ENCODE measurements at regions not wholly inside any gene's neighbourhood (a gene's known extent, or its start where the extent isn't known, plus 50 kb on each side); places are given as distances from the start of the nearest gene placed in this dataset.
A peak's percentile ranks its signal among the peaks of the same experiment; 100 is the strongest.
"Not testable (repeated sequence)": the region's sequence is repeated elsewhere in the genome, so short reads cannot be mapped to it uniquely, and the experiment has no call there.

DNA sequence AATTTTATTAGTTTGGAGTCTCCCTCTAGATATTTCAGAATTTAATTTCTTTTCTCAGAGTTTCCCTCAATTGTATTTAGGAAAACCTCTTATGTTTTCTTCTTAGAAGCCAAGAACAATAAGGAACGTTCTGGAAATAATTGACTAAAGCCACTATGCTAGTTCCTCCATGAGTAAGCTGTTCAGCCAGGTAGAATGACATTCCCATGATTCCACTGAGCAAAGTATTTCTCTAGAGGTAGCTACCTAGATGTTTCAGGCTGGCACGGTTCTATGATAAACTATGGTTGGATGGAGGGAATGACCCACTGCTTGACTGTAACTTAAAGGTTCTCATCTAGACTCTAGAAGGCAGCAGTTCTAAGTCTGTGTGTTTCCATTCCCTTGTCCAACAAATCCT is 62.4 kb downstream of the CLDN17 start:
- DNase-seq (ENCODE audit: low spot score), result no peak

DNA sequence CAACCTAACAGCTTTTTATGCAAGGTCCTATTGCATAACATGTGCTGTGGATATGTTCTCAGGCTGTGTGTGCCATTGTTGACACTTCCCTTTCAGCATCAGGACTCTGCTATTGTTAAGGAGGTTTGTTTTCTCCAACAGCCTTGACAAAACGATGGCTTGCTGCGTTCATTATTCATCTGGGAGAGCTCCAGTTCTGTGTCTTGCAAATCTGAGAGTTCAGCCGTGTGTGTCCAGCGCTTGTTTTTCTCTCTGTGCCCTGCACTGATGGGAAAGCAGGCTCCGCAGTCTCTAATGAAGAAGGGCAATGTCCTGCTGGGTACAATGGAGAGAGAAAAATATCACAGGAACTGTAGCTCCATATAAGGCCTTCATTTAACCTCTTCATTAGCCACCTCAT is 63.7 kb downstream of the CLDN17 start:
- no peak for DNase-seq (ENCODE audit: low spot score)

GRCh38 chr21:30101967-30102366 is 64.6 kb downstream of the CLDN17 start:
- no peak for DNase-seq (ENCODE audit: low spot score)

DNA sequence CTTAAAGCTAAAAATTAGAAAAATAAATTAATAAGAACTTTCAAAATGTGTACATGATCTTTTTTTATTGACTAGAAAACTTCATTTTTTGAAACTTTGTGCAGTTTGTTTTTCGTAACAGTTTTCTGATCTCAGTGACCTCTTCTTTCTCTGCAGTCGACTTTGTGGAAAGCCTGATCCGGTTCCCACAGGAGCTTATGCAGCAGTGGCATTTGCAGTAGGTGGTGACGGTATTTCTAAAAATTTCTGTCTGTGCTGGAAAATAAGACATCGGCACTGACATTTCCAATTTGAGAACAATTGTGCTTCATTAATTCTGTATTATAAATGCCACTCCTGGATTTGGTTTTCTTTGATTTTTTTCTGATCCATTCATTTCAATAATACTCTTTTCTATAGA is 68.8 kb downstream of the CLDN17 start:
- DNase-seq (ENCODE audit: low spot score), result no peak

DNA sequence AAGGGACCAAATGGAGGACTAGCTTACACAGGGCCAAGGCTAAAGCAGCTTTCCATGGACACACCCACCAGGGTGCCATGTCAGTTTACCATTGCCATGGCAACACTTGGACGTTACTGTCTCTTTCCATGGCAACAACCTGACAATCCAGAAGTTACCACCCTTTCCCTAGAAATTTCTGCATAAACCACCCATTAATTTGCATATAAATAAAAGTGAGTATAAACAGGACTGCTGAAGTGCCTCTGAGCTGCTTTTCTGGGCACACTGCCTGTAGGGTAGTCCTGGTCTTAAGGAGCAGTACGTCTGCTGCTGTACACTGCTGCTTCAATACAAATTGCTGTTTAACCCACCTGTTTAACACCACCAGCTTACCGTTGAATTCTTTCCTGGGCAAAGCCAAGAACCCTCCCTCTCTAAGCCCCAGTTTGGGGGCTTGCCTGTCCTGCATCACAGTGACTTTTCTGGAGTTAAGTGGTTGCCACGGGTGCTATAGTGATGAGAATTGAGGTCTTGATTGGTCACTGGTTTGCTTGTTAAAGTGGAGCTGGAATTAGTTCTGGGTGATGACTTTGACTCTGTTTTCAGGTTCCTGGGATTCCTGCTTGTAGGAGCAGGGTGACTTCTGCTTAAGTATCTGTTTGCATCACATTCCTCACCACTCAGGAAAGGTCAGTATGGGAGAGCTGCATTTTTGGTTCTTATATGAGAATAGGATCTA is 83.2 kb downstream of the CLDN17 start:
- no peak for DNase-seq (ENCODE audit: low spot score)

DNA sequence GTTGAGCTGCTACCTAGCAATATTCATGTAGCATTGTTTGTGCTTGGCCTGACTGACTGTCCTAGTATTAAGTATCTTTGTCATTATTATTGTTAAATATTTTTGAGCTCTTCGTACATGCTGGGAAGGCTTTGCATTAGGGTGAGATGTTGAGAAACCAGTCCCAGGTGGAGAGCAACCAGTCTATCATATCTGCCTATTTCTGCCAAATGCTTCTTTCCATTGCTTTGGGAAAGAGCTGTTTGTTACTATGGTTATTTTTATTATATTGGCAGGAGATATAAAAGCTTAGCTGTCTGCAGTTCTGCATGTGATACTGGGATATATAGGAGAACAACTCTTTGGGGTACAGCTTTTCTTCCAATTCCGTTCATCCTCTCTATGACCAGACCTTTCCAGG is 85.1 kb downstream of the CLDN17 start:
- DNase-seq (ENCODE audit: low spot score), result no peak

GRCh38 chr21:30072496-30072895 is 94.1 kb downstream of the CLDN17 start:
- DNase-seq (ENCODE audit: low spot score), result no peak

DNA sequence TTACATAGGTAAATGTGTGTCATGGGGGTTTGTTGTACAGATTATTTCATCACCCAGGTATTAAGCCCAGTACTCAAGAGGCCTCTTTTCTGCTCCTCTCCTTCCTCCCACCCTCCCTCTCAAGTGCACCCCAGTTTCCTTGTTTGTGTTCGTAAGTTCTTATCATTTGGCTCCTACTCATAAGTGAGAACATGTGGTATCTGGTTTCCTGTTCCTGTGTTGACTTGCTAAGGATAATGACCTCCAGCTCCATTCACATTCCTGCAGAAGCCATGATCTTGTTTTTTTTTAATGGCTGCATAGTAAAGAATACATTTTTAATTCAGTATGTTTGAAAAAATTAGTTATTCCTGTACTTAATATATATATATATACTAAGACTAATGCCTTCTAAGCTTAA is 107.7 kb downstream of the CLDN17 start:
- DNase-seq (ENCODE audit: low spot score), result no peak

GRCh38 chr21:30057108-30057507 is 109.5 kb downstream of the CLDN17 start:
- no peak for DNase-seq (ENCODE audit: low spot score)

DNA sequence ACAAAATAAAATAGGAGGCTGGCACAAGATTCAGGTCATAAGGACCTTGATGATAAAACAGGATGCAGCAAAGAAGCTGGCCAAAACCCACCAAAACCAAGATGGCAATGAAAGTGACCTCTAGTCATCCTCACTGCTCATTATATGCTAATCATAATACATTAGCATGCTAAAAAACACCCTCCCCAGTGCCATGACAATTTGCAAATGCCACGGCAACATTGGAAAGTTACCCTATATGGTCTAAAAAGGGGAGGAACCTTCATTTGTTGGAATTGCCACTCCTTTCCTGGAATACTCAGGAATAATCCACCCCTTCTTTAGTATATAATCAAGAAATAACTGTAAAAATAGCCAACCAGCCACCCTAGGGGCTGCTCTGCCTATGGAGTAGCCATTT is 108.8 kb upstream of the GRIK1 start:
- DNase-seq (ENCODE audit: low spot score), result no peak

GRCh38 chr21:30044447-30045064 is 104.8 kb upstream of the GRIK1 start:
- peak; percentile 7 for DNase-seq (ENCODE audit: low spot score)

- DNase-seq (ENCODE audit: low spot score), result no peak
These were observed 102.6 kb upstream of the GRIK1 start for GRCh38 chr21:30042443-30042842.

DNA sequence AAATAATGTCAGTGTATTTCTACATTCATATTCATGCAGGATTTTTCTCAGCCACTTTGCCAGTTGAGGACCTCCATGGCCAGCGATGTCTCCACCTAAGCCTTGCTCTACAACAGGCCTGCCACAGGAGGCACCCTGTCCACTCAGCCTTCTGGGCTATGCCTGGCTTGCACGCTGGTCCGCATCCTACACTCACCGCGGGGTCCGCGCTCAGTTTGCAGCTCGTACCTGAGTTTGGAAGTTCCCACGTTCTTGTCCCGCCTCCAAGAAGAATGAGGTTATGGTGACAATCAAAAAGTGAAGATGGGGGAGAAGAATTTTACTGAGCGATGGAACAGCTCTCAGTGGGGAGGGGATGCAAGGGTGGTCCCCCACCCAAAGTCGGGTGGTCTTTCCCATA is 93.6 kb upstream of the GRIK1 start:
- no peak for DNase-seq (ENCODE audit: low spot score)

GRCh38 chr21:30030416-30030815 is 90.6 kb upstream of the GRIK1 start:
- no peak for DNase-seq (ENCODE audit: low spot score)

GRCh38 chr21:30028537-30028936 is 88.7 kb upstream of the GRIK1 start:
- DNase-seq (ENCODE audit: low spot score), result no peak

- DNase-seq (ENCODE audit: low spot score), result no peak
These were observed 88.2 kb upstream of the GRIK1 start for GRCh38 chr21:30027986-30028385.

DNA sequence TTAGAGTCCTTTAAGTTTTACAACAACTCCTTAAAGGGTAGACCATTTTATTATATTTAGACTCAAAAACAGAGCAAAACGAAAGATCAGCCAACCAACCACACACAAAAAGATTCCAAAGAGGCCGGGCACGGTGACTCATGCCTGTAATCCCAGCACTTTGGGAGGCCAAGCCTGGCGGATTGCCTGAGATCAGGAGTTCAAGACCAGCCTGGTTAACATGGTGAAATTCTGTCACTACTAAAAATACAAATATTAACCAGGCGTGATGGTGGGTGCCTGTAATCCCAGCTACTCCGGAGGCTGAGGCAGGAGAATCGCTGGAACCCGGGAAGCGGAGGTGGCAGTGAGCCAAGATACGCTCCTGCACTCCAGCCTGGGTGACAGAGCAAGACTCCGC is 83.3 kb upstream of the GRIK1 start:
- not testable (repeated sequence) for DNase-seq (ENCODE audit: low spot score)

- DNase-seq (ENCODE audit: low spot score), result no peak
These were observed 75.1 kb upstream of the GRIK1 start for GRCh38 chr21:30014886-30015285.

DNA sequence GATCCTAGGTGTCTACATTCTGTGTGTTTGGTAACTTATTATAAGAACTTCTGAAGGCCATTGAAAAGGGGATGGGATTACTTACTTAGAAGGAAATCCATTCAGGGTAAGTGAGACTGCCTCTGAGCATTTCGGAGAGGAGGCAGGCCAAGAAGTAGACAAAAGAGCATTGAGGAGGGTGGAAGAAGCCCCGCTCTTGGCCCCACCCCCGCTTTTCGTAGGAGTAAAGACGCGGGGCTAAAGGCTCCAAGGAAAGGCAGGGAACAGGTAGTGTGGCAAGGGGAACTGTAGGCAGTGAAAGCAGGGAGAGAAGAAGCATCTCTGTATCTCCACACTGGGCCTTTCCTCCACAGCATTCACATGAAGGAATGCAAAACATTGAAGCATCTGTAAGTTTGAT is 51.8 kb upstream of the GRIK1 start:
- no peak for DNase-seq (ENCODE audit: low spot score)

GRCh38 chr21:29989634-29990234 is 49.9 kb upstream of the GRIK1 start:
- DNase-seq (ENCODE audit: low spot score), result no peak

Measured in kidney capillary endothelial cell (primary cell).